ENCODE measurements at regions not wholly inside any gene's neighbourhood (a gene's known extent, or its start where the extent isn't known, plus 50 kb on each side); places are given as distances from the start of the nearest gene placed in this dataset.

DNA sequence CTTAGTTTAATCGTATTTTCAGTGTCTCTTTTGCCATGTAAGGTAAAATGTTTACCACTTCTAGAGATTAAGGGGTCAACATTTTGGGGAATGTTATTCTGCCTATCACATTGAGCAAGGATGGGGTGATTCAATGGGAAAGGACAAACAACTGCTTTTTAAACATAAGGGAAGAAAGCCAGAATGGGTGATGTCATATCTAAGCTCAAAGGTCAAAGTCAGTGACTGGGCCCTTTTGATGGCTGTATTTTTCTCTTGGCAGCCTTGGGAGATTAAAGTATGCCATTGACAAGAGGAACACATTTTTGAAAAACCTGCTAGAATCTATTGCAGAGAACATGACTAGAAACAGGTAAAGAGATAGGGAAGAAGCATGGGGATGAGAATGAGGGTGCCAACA is 477.3 kb upstream of the IRAK1BP1 start:
- DNase-seq (ENCODE audit: low spot score): no peak

DNA sequence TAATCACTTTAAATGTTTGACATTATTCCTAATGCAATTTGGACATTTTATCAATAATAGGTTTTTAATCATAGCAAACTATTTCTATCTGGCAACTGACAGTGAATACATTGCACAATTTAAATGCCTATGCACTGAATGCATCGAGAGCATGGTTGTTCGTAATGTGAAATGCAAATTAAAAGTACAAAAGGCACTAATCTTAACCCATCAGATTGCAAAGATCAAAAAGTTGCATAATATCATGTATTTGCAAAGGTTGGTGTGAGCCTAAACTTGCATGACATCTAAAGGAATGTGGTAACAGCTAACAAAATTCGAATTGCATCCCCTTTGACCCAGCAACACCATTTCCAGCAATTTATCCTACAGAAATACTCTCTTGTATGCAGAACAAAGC is 469.9 kb upstream of the IRAK1BP1 start:
- no peak for DNase-seq (ENCODE audit: low spot score)

DNA sequence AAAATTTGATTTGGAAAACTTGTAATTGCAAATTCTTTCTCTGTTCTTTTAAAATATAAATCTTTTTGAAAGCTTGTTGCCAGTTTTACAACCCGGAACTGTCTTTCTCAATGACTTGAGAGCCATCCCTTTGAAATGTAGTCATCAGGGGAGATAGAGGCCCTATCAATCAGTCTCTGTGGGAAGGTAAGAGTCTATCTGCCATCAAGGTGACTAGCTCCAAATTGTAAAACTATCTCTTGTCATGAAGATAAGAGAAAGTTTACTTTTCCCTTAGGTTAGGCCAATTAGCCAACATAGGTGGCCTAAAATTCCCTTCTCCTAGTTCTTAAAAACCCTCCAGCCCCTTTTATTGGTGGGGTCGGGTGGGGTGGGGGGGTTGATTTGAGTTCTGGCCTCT is 469.1 kb upstream of the IRAK1BP1 start:
- no peak for DNase-seq (ENCODE audit: low spot score)

DNA sequence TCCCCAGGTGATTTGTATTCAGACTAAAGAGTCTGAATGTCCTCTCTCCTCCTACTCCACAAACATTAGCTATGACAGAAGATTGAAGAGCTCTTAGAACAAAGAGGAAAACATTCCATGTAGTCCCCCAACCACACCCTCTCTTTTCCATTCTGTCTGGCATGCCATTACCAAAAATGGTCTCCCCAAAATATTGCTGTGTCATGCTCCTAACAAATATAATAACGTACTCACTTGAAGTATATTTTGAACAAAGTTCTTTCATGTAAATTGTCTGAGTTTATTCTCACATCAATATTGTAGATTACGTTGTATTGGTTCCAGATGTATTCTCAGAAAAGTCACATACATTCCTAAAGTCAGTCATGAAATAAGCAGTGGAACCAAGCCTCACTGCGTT is 467.3 kb upstream of the IRAK1BP1 start:
- DNase-seq (ENCODE audit: low spot score): no peak

DNA sequence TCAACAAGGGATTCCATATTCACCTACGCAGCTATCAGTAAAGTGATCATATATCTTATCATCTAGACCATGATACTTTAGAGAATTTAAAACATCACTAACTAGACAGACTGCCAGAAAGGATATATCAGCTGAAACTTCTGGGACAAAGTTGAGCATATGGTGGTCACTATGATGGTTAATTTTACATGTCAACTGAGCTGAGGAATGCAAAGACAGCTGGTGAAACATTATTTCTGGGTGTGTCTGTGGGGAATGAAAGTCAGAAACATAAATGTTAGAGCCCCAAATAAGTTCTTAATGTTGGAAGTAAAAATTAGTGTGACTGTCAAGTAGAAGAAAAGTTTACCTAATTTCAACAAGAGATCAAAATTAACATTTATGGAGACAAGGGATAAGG is 440.0 kb upstream of the IRAK1BP1 start:
- no peak for DNase-seq (ENCODE audit: low spot score)

DNA sequence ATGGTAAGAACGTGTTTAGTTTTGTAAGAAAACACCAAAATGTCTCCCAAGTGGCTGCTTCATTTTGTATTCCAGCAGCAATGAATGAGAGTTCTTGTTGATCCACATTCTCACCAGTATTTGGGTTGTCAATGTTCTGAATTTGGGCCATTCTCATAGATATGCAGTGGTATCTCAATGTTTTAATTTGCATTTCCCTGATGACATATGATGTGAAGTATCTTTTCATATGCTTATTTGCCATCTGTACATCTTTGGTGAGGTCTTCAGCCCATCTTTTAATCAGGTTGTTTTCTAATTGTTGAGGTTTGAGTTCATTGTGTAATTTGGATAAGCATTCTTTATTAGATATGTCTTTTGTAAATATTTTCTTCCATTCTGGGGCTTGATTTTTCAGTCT is 436.8 kb upstream of the IRAK1BP1 start:
- DNase-seq (ENCODE audit: low spot score): no peak

DNA sequence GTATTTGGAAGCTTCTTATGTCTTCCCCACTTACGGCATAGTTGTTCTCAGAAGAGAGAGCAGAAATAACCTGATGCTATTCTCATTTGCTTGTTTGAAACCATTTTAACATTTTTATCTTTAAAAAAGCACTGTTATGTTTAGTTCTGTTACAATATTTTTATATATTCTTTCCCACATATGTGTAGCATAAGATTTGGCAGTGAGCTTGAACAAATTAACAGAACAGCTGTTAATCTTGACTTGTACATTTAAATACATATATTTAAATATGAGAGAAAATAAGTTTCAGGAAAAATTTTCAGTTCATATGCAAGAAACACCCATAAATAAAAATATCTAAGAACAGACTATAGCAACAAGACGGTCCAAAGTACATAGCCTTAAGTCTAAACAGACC is 431.7 kb upstream of the IRAK1BP1 start:
- DNase-seq (ENCODE audit: low spot score): no peak

DNA sequence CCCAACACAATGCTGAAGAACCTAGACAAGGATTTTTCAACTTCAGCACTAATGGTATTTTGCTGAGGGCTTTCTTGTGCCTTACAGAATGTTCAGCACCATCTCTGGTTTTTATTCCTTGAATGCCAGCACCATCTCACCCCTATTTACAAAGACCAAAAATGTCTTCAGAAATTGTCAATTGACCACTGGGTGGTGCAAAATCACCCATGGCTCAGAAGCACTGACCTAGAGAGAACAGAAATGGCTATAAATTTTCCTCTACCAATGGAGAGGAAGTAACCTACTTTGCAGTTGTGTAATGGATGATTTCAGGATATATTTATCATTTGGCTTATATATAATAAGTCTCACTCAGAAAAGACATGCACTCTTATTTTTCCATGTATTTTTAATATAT is 431.0 kb upstream of the IRAK1BP1 start:
- no peak for DNase-seq (ENCODE audit: low spot score)

DNA sequence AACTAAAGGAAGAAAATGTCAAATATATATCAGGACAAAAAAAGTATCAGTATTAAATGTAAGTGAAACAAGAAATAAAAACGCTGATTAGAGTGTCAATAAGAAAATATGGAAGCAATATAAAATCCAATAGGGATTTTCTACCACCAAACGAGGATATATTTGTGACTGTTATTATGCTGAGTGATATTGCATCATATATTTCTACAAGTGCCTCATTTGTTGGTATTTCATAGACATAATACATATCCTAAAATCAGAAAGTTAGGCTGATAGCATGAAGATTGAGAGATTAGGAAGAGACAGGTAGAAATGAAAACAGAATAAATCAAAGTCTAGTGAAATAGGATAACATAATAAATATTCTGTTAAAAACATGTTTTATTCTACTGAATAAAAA is 429.2 kb upstream of the IRAK1BP1 start:
- DNase-seq (ENCODE audit: low spot score): no peak

DNA sequence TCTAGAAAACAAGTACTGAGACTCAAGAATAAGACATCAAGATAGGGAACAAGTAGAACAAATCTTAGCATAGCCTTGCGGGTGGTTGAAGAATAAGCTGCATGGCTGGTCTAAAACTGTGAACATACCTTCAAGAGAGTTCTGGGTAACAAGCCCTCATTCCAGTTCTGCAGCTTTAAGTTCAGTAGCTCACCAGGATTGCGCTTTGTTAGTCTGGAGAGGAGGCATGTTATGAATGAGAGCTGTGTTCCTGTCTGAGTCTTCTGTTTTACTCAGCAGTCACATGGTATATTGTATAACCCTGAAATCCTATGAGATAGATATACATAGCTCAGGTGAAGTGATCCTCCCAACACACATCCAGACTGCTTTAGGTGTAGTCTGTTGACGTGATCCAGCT is 406.6 kb upstream of the IRAK1BP1 start:
- DNase-seq (ENCODE audit: low spot score): no peak

DNA sequence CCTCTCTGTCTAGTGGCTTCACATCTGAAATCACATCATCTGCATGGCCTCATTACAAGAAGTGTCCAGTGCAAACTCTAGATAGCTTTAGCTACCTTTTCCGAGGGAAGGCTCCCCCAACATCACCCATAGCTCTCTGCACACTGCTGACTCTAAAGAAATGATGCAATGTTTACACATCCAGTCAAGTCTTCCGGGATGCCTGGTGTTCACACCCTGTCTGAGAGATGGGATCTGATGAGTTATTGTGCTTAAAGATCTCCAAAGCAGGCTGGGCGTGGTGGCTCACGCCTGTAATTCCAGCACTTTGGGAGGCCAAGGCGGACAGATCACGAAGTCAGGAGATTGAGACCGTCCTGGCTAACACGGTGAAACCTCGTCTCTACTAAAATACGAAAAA is 404.6 kb upstream of the IRAK1BP1 start:
- DNase-seq (ENCODE audit: low spot score): no peak

DNA sequence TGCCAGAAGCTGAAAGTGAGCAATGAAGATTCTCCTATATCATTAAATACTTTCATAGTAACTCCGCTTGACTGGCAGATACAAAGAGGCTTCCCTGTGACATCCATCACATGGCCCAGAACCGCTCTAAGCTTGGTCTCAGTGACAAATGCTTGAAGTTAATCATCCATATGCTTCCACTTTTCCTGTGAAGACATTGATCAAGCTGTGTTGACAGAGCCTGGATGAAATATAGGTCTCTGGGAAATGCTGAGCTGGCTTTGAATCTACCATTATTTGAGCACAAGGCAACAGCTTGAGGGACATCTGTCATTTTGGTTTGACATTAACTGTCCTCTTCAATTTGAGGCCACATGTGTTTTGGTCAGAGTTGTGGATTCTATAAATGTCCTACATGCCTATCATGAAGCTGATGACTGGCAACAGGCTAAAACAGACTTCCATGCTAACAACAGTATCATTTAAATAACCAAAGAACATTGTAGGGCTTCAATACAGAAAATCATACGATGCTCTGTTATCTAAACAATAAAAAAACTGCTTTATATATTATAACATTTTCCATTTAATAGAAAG is 402.2 kb upstream of the IRAK1BP1 start:
- no peak for DNase-seq (ENCODE audit: low spot score)

DNA sequence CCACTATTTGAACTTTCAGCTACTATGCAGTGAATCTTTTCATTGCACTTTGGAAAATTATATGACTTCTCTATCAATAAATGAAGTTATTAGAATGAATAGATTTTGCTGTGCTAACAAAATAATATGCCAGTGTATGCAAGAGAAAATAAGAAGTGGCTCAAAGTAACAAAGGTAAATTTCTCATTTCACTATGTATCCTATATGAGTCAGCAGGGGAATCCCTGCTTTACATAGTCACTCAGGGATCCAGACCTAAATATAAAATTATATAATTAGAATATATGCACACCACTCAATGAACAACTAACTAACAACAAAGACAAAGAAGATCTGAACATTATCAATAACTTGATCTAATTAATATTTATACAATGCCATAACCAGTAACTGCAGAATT is 390.8 kb upstream of the IRAK1BP1 start:
- no peak for DNase-seq (ENCODE audit: low spot score)

DNA sequence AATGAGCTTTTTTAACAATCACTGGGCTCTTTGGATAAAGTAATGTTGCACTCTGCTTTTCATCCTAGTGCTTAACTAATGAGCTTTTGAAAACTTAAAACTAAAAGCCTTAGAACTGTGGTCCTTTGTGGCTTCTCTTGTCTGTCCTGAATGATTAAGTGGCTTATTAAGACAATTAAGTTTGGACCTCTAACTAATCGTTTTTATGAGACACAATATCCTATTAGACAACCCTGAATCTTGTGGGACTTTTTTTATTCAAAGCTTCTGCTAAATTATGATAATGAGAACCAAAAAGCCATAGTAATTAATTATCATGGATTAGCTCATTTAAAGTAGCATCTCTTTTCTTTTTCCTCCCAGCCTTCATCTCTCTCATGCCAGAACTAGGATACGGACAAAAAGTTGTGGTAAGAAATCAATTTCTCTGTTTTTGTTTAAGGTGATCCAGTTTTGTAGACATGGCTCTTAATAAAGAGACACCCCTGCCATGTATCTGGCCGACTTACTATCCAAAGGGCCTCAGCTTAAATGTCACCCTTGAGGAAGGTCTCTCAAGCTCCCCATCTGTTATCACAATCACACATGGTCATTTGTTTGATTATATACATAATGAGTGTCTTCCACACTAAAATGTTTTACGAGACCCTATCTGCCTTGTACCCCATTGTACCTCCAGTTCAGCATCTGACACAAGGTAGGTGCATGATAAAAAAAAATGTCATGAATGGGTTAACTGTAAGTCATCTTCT is 384.4 kb upstream of the IRAK1BP1 start:
- DNase-seq (ENCODE audit: low spot score): no peak

DNA sequence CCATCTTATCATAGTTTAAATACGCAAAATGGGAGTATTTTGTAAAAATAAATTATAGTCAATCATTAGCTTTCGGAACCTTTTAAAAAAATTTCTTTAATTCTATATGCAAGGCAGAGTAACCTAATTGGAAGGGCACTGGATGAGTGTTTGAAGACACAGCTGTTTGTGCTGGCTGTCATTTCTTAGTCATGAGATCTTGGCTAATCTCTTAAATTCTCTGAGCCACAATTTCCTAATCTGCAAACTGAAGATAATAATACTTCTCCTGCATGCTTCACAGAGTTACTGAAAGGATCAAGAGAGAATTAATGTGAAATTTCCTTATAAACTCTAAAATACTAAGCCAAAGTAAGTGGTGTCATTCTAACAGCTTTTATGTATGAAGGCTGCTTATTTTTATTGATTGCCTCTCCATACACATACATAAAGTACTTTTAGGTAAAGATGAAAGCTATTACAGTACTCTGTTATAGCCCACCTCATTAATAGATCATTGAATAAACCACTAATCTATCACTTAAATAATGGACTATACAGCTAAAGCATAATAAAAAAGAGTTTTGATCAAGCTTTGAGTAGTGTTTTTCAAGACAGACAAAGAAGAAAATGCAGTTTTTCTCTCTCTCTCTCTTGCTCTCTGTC is 383.7 kb upstream of the IRAK1BP1 start:
- no peak for DNase-seq (ENCODE audit: low spot score)

DNA sequence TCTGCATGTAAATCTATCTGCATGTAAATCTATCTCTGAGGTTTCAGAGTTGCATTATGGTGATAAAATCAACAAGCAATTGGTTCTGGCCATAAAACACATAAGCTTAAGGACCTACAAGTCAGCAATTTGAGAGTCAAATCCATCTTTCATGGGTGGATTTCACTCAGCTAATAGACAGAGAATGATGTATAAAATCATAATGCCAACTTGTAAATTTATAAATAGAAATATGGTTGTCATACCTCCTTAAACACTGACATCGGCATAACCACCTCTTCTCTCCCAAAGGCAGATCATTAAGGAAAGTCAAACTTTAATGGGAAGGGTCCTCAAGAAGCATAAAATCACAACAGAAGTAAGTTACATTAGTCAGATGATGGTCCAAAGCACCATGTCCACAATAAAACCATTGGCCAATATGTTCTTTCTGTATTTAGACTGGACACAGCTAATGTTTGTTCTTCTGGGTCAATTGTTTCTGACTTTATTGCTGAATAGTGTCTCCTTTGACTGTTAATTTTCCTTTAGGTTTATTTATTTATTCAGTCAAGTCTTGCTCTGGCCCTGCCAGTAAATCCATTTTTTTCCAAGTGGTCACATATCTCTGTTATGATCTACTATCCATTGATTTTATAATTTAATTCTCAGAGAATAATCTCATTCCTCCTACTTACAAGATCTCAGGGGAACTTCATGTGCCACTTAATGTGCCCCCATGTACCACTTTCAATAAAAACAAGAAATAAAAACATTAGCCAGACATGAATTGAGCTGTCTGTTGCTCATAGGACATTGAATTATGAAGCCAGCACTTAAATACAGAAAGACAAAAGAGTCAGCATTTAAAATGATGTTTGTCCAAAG is 382.9 kb upstream of the IRAK1BP1 start:
- no peak for DNase-seq (ENCODE audit: low spot score)

DNA sequence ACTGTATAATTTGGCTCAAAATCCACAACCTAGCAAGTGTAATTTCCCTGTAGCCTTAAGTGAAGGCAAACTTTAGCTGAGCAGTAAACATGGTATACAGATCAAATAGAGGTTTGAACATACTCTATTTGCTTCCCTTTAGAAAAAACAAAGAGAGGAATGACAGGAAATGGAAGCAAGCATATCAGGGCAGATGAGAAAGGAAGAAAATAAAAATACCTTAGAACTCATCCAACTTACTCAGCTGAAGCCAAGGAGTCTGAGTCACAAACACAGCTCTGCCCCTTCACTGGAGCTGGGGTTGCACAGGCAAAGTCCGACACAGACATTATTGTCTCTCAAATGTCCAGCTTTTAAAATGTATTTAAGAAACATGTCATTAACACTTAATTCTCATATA is 379.9 kb upstream of the IRAK1BP1 start:
- DNase-seq (ENCODE audit: low spot score): no peak

DNA sequence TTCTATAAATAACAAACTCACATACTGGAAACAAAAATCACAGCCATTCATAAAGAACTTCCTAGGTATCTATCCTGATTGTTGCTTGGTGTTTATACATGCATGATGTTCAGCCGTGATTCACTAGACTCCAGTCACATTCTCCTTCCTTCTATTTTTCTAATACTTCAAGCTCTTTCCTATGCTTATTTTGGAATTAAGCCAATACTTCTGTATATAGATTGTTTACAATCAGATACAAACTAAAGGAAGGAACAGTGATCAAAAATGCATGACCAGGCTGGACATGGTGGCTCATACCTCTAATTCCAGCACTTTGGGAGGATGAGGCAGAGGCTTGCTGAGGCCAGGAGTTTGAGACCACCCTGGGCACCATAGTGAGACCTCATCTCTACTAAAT is 377.5 kb upstream of the IRAK1BP1 start:
- DNase-seq (ENCODE audit: low spot score): no peak

DNA sequence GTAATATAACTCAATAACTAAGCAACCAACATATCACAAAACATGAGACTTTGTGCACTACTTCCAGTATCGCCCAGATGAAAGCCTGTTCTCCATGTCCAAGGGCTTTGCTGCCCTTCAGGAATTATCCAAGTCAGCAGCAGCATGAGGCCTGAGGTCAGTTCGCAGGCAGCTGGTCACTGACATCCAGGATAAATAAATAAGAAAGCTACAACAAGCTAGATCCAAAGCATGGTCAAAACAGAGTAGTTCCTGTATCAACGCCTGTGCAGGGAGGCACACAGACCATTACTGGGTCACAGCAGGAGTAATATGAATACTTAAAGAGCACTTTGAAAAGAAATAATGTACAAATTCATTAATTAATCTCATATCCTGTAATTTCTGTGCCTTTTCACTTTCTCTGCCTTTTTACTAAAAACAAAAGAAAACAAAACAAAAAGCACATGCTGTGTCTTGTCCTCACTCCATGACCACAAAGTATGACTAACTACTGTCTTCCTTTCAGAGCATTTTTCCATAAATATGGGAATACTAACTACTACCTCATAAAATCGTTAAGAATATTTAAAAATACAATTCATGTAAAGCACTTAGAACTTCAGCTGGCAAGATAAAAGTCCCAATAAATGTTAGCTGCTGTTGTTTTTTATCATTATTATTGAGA is 374.9 kb upstream of the IRAK1BP1 start:
- DNase-seq (ENCODE audit: low spot score): no peak

DNA sequence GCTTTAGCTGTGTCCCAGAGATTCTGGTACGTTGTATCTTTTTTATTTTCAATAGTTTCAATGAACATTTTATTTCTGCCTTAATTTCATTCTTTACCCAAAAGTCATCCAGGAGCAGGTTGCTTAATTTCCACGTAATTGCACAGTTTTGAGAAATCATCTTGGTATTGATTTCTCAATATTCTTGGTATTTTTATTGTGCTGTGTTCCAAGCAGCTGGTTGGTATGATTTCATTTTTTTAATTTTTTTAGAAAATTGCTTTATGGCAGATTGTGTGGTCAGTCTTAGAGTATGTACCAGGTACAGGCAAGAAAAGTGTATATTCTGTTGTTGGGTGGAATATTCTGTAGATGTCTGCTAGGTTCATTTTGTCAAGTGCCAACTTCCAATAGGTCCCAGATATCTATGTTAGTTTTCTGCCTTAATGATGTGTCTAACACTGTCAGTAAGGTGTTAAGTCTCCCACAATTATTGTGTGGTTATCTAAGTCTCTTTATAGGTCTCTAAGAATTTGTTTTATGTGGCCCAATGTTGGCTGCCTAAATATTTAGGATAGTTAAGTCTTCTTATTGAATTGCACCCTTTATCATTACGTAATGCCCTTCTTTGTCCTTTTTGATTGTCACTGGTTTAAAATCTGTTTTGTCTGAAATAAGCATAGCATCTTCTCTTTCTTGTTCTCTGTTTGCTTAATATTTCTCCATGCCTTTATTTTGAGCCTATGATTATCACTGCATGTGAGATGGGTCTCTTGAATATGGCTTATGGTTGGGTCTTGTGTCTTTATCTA is 366.9 kb upstream of the IRAK1BP1 start:
- DNase-seq (ENCODE audit: low spot score): no peak

DNA sequence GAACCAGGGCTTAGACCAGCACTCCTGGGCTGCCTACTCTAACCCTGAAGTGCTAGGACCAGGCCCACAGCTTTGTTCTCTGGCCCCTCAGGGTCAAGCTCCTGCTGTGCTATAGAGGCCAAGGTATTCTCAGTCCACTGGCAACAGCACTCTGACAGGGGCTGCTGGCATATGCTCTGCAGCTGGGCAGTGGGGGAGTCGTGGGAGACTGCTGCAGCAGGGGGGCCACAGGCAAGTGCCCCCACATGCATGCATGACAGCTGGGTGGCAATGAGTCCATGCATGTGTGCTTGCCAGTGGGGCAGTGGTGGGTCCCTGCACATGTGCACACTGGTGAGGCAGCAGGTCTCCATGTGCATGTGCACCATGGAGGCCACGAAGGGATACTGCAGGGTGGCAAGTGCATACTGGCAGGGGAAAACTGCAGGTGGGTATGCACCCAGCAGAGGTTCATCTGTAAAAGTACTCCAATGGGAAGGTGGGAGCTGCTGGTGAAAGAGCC is 364.9 kb upstream of the IRAK1BP1 start:
- DNase-seq (ENCODE audit: low spot score): no peak
